ENCODE measurements at regions not wholly inside any gene's neighbourhood (a gene's known extent, or its start where the extent isn't known, plus 50 kb on each side); places are given as distances from the start of the nearest gene placed in this dataset.
"Not testable (repeated sequence)": the region's sequence is repeated elsewhere in the genome, so short reads cannot be mapped to it uniquely, and the experiment has no call there.

DNA sequence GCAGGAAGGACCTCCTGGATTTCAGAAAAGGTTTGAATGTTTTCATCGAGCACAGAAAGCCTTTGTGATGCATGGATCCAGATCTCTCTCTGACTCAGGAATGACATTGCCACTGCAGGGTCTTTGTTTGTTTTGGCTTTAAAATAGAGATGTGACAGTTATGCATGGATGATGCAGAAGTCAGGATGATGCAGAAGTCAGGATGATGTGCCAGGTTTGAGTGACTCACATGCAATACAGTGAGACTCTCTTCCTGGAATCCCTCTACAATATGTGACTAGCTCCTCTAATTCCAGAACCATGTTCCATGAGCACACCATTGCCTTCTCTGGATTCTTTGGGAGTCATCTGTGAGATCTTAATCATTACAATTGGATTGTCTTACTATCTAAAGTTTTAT, 177.9 kb upstream of the RAB6C start:
- Histone ChIP-seq H3K27ac (ENCODE audit: insufficient read depth, low read depth, low read length, poor library complexity, severe bottlenecking) (no peak overlapping the region), H3K36me3 (ENCODE audit: control insufficient read depth, insufficient read depth, low read length) (no peaks in the 10 kb centered on the region), H3K27me3 (ENCODE audit: control insufficient read depth, insufficient read depth, low read length, poor library complexity, severe bottlenecking) (no peaks in the 10 kb centered on the region), H3K4me3 (ENCODE audit: insufficient read depth, low read depth, low read length) (no peak overlapping the region), H3K4me1 (ENCODE audit: control insufficient read depth, insufficient read depth, low read length) (peaks cover 7% of the 10 kb centered on the region), H3K9me3 (ENCODE audit: control insufficient read depth, low read length) (no peaks in the 10 kb centered on the region)
- WGBS, 2 experiments = 33 to 64% methylated on average over 1 of the region's 1 CpG

- Histone ChIP-seq H3K9me3 (ENCODE audit: control insufficient read depth, low read length) (no peaks in the 10 kb centered on the region), H3K4me3 (ENCODE audit: insufficient read depth, low read depth, low read length) (no peak overlapping the region), H3K27me3 (ENCODE audit: control insufficient read depth, insufficient read depth, low read length, poor library complexity, severe bottlenecking) (no peaks in the 10 kb centered on the region), H3K4me1 (ENCODE audit: control insufficient read depth, insufficient read depth, low read length) (peaks cover 7% of the 10 kb centered on the region), H3K36me3 (ENCODE audit: control insufficient read depth, insufficient read depth, low read length) (no peaks in the 10 kb centered on the region), H3K27ac (ENCODE audit: insufficient read depth, low read depth, low read length, poor library complexity, severe bottlenecking) (no peak overlapping the region)
- WGBS, 2 experiments = 60 to 61% methylated on average over 5 of the region's 5 CpGs
These were observed 177.2 kb upstream of the RAB6C start for GRCh38 chr2:129802290-129802689.

- Histone ChIP-seq H3K4me3 (ENCODE audit: insufficient read depth, low read depth, low read length) (no peak overlapping the region), H3K27me3 (ENCODE audit: control insufficient read depth, insufficient read depth, low read length, poor library complexity, severe bottlenecking) (no peaks in the 10 kb centered on the region), H3K36me3 (ENCODE audit: control insufficient read depth, insufficient read depth, low read length) (no peaks in the 10 kb centered on the region), H3K4me1 (ENCODE audit: control insufficient read depth, insufficient read depth, low read length) (peaks cover 7% of the 10 kb centered on the region), H3K9me3 (ENCODE audit: control insufficient read depth, low read length) (no peaks in the 10 kb centered on the region), H3K27ac (ENCODE audit: insufficient read depth, low read depth, low read length, poor library complexity, severe bottlenecking) (no peak overlapping the region)
- WGBS, 2 experiments = 86 to 92% methylated on average over 1 of the region's 1 CpG
These were observed 176.4 kb upstream of the RAB6C start for GRCh38 chr2:129803032-129803431.

DNA sequence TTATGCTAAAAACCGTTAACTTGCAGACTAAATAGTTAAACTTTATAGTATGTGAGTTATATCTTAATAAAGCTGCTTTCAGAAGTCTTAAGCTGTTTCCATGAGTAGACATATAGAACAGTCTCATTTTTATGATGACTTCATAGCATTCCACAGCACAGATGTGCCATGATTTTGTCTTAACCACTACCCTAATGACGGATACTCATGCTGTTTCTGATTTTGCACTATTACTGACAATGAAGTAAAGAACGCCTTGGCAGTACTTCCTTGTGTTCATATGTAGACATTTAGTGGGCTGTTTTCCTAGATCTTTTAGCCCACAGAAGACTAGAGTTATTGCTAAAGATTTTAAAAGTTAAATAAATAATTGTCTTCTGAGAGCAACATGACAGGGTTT, 175.6 kb upstream of the RAB6C start:
- Histone ChIP-seq H3K36me3 (ENCODE audit: control insufficient read depth, insufficient read depth, low read length) (no peaks in the 10 kb centered on the region), H3K27me3 (ENCODE audit: control insufficient read depth, insufficient read depth, low read length, poor library complexity, severe bottlenecking) (no peaks in the 10 kb centered on the region), H3K4me1 (ENCODE audit: control insufficient read depth, insufficient read depth, low read length) (peaks cover 7% of the 10 kb centered on the region), H3K4me3 (ENCODE audit: insufficient read depth, low read depth, low read length) (no peak overlapping the region), H3K9me3 (ENCODE audit: control insufficient read depth, low read length) (no peaks in the 10 kb centered on the region), H3K27ac (ENCODE audit: insufficient read depth, low read depth, low read length, poor library complexity, severe bottlenecking) (no peak overlapping the region)
- WGBS, 2 experiments = 95 to 100% methylated on average over 3 of the region's 3 CpGs

- peaks cover 7% of the 10 kb centered on the region for H3K4me1 ChIP-seq (ENCODE audit: control insufficient read depth, insufficient read depth, low read length)
- no peaks in the 10 kb centered on the region for H3K27me3 ChIP-seq (ENCODE audit: control insufficient read depth, insufficient read depth, low read length, poor library complexity, severe bottlenecking)
- no peaks in the 10 kb centered on the region for H3K36me3 ChIP-seq (ENCODE audit: control insufficient read depth, insufficient read depth, low read length)
- no peak overlapping the region for H3K4me3 ChIP-seq (ENCODE audit: insufficient read depth, low read depth, low read length)
- H3K27ac ChIP-seq (ENCODE audit: insufficient read depth, low read depth, low read length, poor library complexity, severe bottlenecking) = no peak overlapping the region
- 86 to 89% methylated on average over 11 of the region's 11 CpGs for WGBS, 2 experiments
- H3K9me3 ChIP-seq (ENCODE audit: control insufficient read depth, low read length) = no peaks in the 10 kb centered on the region
These were observed 173.6 kb upstream of the RAB6C start for GRCh38 chr2:129805899-129806298.

- Histone ChIP-seq H3K36me3 (ENCODE audit: control insufficient read depth, insufficient read depth, low read length) (no peaks in the 10 kb centered on the region), H3K9me3 (ENCODE audit: control insufficient read depth, low read length) (no peaks in the 10 kb centered on the region), H3K27ac (ENCODE audit: insufficient read depth, low read depth, low read length, poor library complexity, severe bottlenecking) (no peak overlapping the region), H3K4me3 (ENCODE audit: insufficient read depth, low read depth, low read length) (no peak overlapping the region), H3K27me3 (ENCODE audit: control insufficient read depth, insufficient read depth, low read length, poor library complexity, severe bottlenecking) (no peaks in the 10 kb centered on the region), H3K4me1 (ENCODE audit: control insufficient read depth, insufficient read depth, low read length) (peaks cover 7% of the 10 kb centered on the region)
- 48 to 54% methylated on average over 8 of the region's 8 CpGs for WGBS, 2 experiments
These were observed 173.1 kb upstream of the RAB6C start for GRCh38 chr2:129806317-129806716.

DNA sequence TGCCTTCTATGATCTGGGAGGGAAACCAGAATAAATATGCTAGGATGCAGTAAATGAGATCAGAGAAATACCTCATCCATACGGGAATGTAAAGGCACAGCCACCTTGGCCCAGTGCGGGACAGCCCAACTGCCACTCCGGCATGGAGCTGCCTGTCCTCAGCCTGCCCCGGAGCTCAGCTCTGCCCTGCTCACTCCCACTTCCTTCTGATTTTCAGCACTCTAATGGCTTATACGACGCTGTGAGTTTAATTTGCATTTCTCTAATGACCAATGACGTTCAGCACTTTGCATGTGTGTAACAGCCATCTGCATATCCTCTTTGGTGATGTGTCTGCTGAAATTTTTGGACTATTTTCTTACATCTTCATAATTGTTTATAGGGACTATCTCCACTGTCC, 172.5 kb upstream of the RAB6C start:
- Histone ChIP-seq H3K4me1 (ENCODE audit: control insufficient read depth, insufficient read depth, low read length) (peaks cover 7% of the 10 kb centered on the region), H3K36me3 (ENCODE audit: control insufficient read depth, insufficient read depth, low read length) (no peaks in the 10 kb centered on the region), H3K9me3 (ENCODE audit: control insufficient read depth, low read length) (no peaks in the 10 kb centered on the region), H3K27me3 (ENCODE audit: control insufficient read depth, insufficient read depth, low read length, poor library complexity, severe bottlenecking) (no peaks in the 10 kb centered on the region), H3K4me3 (ENCODE audit: insufficient read depth, low read depth, low read length) (no peak overlapping the region), H3K27ac (ENCODE audit: insufficient read depth, low read depth, low read length, poor library complexity, severe bottlenecking) (no peak overlapping the region)
- WGBS, 2 experiments = 50 to 54% methylated on average over 7 of the region's 7 CpGs

DNA sequence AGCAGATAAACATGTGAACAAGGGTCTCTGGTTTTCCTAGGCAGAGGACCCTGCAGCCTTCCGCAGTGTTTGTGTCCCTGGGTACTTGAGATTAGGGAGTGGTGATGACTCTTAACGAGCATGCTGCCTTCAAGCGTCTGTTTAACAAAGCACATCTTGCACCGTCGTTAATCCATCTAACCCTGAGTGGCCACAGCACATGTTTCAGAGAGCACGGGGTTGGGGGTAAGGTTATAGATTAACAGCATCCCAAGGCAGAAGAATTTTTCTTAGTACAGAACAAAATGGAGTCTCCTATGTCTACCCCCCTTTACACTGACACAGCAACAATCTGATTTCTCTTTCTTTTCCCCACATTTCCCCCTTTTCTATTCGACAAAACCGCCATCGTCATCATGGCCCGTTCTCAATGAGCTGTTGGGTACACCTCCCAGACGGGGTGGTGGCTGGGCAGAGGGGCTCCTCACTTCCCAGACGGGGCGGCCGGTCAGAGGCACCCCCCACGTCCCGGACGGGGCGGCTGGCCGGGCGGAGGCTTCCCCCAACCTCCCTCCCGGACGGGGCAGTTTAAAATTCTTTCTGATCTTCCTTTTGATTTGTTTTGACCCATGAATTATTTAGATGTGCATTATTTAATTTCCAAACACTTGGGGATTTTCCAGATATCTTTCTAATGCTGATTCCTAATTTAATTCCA, 171.7 kb upstream of the RAB6C start:
- H3K9me3 ChIP-seq (ENCODE audit: control insufficient read depth, low read length); H3K4me3 ChIP-seq (ENCODE audit: insufficient read depth, low read depth, low read length); H3K36me3 ChIP-seq (ENCODE audit: control insufficient read depth, insufficient read depth, low read length): not testable (repeated sequence)

GRCh38 chr2:129810521-129810920, 168.9 kb upstream of the RAB6C start:
- Histone ChIP-seq H3K36me3 (ENCODE audit: control insufficient read depth, insufficient read depth, low read length) (no peaks in the 10 kb centered on the region), H3K4me3 (ENCODE audit: insufficient read depth, low read depth, low read length) (no peak overlapping the region), H3K4me1 (ENCODE audit: control insufficient read depth, insufficient read depth, low read length) (no peaks in the 10 kb centered on the region), H3K9me3 (ENCODE audit: control insufficient read depth, low read length) (no peaks in the 10 kb centered on the region), H3K27ac (ENCODE audit: insufficient read depth, low read depth, low read length, poor library complexity, severe bottlenecking) (no peak overlapping the region), H3K27me3 (ENCODE audit: control insufficient read depth, insufficient read depth, low read length, poor library complexity, severe bottlenecking) (no peaks in the 10 kb centered on the region)
- 93 to 94% methylated on average over 1 to 3 of the region's 3 CpGs for WGBS, 2 experiments

More for the DNA sequence above, 171.7 kb upstream of the RAB6C start:
- not testable (repeated sequence) for H3K27me3 ChIP-seq (ENCODE audit: control insufficient read depth, insufficient read depth, low read length, poor library complexity, severe bottlenecking); H3K4me1 ChIP-seq (ENCODE audit: control insufficient read depth, insufficient read depth, low read length); H3K27ac ChIP-seq (ENCODE audit: insufficient read depth, low read depth, low read length, poor library complexity, severe bottlenecking)
- 81 to 84% methylated on average over 18 to 22 of the region's 22 CpGs for WGBS, 2 experiments

DNA sequence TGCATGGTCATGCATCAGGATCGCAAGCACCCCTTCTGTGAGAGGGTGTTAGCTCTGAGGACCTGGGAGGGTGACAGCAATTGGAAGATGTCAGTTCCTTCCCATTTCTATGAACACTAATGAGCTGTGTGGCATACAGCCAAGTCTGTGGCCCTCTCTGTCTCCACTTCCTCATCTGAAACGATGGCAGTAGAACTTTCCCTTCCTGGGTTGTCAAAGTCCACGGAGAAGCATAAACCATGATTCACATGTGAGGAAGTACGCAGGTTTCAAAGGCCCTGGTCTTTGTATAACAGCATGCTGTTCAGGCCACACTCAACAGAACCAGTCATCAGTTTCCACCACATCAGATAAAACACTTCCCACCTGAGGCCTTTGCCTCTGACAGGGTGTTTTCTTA, 167.4 kb upstream of the RAB6C start:
- Histone ChIP-seq H3K36me3 (ENCODE audit: control insufficient read depth, insufficient read depth, low read length) (no peaks in the 10 kb centered on the region), H3K9me3 (ENCODE audit: control insufficient read depth, low read length) (no peaks in the 10 kb centered on the region), H3K4me3 (ENCODE audit: insufficient read depth, low read depth, low read length) (no peak overlapping the region), H3K4me1 (ENCODE audit: control insufficient read depth, insufficient read depth, low read length) (no peaks in the 10 kb centered on the region), H3K27me3 (ENCODE audit: control insufficient read depth, insufficient read depth, low read length, poor library complexity, severe bottlenecking) (no peaks in the 10 kb centered on the region), H3K27ac (ENCODE audit: insufficient read depth, low read depth, low read length, poor library complexity, severe bottlenecking) (no peak overlapping the region)
- WGBS, 2 experiments = 92 to 98% methylated on average over 4 of the region's 4 CpGs

DNA sequence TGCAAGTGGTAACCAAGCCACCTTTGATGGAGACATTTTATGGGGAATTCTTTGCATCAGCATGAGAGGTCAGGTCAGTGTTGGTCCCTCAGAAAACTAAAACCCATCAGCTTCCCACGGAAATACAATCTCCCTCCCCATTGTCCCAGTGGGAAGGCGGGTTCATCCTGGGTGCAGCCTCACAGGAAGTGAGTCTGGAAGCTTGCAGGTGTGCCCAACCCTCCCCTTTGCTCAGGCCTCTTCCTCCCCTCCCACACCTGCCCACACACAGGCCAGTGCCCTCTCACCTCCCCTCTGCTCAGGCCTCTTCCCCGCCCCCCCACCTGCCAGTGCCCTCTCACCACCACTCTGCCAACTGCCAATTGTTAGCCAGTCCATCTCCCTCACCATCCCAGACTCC, 166.8 kb upstream of the RAB6C start:
- H3K36me3 ChIP-seq (ENCODE audit: control insufficient read depth, insufficient read depth, low read length) = no peaks in the 10 kb centered on the region
- H3K4me1 ChIP-seq (ENCODE audit: control insufficient read depth, insufficient read depth, low read length) = no peaks in the 10 kb centered on the region
- H3K27ac ChIP-seq (ENCODE audit: insufficient read depth, low read depth, low read length, poor library complexity, severe bottlenecking) = no peak overlapping the region
- no peak overlapping the region for H3K4me3 ChIP-seq (ENCODE audit: insufficient read depth, low read depth, low read length)
- H3K27me3 ChIP-seq (ENCODE audit: control insufficient read depth, insufficient read depth, low read length, poor library complexity, severe bottlenecking) = no peaks in the 10 kb centered on the region
- no peaks in the 10 kb centered on the region for H3K9me3 ChIP-seq (ENCODE audit: control insufficient read depth, low read length)
- 82 to 83% methylated on average over 3 of the region's 3 CpGs for WGBS, 2 experiments
